Esophagus squamous epithelium (tissue), 4 donors: ENCODE measurements at regions not wholly inside any gene's neighbourhood (a gene's known extent, or its start where the extent isn't known, plus 50 kb on each side); places are given as distances from the start of the nearest gene placed in this dataset.

Experiments
- POLR2A ChIP-seq, 4 donors: fragments of 450-650 bp; IDR thresholded peaks; one replicate each; pipeline ENCODE4 v1.6.1; 2017; ENCODE audit warnings: antibody characterized with exemption in 4 of 4, mild to moderate bottlenecking in 4 of 4, moderate library complexity in 3 of 4
- TF ChIP-seq, protein P1 (sequence below), 6 experiments: fragments of 450-650 bp in 4 of 6; fragments of 200-600 bp in 2 of 6; sonication (generic) in 2 of 6; IDR thresholded peaks; one replicate each; pipeline ENCODE4 v1.5.1; 2016 to 2019; ENCODE audit warnings: antibody characterized with exemption in 6 of 6, mild to moderate bottlenecking in 4 of 6, moderate library complexity in 4 of 6

DNA sequence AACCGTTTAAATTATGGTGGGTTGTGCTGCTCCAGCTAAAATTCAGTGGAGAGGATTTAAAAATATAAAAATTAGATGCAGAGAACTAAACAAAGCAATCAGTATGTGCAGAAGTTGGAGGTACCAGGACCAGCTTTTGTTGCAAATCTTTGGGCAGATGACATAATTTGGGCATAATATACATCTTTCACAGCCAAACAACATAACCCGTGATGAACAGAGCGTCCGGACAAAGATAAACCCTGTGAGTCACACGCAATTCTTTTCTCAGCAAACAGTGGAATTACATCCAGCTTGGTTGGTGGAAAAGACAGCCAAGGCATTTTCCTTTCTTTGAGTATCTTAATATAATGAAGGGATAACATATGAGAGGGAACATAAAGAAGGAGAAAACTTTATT lies 419.4 kb upstream of the ADAMTS9 start:
- TF ChIP-seq, protein P1, sequence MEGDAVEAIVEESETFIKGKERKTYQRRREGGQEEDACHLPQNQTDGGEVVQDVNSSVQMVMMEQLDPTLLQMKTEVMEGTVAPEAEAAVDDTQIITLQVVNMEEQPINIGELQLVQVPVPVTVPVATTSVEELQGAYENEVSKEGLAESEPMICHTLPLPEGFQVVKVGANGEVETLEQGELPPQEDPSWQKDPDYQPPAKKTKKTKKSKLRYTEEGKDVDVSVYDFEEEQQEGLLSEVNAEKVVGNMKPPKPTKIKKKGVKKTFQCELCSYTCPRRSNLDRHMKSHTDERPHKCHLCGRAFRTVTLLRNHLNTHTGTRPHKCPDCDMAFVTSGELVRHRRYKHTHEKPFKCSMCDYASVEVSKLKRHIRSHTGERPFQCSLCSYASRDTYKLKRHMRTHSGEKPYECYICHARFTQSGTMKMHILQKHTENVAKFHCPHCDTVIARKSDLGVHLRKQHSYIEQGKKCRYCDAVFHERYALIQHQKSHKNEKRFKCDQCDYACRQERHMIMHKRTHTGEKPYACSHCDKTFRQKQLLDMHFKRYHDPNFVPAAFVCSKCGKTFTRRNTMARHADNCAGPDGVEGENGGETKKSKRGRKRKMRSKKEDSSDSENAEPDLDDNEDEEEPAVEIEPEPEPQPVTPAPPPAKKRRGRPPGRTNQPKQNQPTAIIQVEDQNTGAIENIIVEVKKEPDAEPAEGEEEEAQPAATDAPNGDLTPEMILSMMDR (IDR thresholded peaks at IDR 0.05): no peak
- no peak for TF ChIP-seq POLR2A (IDR thresholded peaks at IDR 0.05)
